ENCODE measurements at regions not wholly inside any gene's neighbourhood (a gene's known extent, or its start where the extent isn't known, plus 50 kb on each side); places are given as distances from the start of the nearest gene placed in this dataset.
"Not testable (repeated sequence)": the region's sequence is repeated elsewhere in the genome, so short reads cannot be mapped to it uniquely, and the experiment has no call there.

DNA sequence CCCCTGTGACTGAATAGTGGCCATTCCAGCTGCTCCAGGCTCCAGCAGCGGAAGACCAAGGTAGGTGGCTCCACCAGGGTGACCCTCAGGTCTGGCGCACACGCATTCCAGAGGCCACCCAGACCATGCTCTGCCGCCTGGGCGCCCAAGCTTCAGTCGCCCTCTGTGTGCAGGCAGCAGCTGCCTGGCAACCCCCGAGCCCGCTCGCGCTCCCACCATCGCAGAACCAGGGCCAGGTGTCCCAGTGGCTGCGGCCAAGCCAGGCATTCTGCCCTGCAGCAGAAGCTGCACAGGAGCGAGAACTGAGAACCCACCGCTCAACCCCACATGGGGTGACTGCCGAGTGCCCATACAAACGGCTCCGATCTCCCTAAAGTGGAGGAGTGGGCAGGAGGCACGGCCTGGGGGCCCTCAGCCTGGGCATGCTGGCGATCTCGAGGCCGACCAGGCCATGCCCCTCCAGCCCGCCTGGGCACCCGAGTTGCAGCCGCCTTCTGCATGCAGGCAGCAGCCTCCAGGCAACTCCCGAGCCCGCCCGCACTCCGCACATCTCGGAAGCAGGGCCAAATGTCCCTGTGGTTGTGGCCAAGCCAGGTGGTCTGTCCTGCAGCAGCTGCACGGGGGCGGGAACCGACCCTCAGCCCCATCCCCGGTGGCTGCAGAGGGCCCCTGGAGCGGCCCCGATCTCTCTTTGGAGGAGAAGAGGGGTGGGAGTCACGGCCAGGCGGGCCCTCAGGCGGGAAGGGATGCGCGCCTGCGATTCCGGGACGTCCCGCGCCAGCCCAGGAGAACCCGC, 1264.1 kb downstream of the FOXD4L5 start:
- not testable (repeated sequence) for TF ChIP-seq EZH2 (IDR thresholded peaks at IDR 0.05; ENCODE audit: insufficient read depth, poor library complexity, severe bottlenecking); EZH2phosphoT487 (IDR thresholded peaks at IDR 0.05; ENCODE audit: insufficient read depth, low read depth)

All from GM23248 (cell line).